HG03066 (cell line): ENCODE measurements at regions not wholly inside any gene's neighbourhood (a gene's known extent, or its start where the extent isn't known, plus 50 kb on each side); places are given as distances from the start of the nearest gene placed in this dataset.

ENCODE experiments used
- ATAC-seq: cut with Tn5 transposase; IDR thresholded peaks from one replicate; pipeline ENCODE4 v1.9.1; 2021; ENCODE audit warnings: low read depth; ENCODE audit not compliant: unreplicated experiment

DNA sequence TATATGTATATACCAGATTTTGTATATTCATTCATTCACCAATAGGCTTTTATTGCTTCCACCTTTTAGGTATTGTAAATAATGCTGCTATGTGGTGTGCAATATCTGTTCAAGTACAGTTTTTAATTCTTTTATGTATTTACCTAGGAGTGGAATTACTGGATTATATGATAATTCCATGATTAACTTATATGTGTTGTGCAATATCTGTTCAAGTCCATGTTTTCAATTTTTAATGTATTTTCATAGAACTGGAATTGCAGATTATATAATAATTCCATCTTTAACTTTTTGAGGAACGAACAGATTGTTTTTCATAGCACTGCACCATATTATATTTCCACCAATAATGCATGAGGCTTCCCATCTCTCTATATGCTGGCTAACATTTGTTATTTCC lies 50.6 kb upstream of the L3MBTL4 start:
- no peak for ATAC-seq

DNA sequence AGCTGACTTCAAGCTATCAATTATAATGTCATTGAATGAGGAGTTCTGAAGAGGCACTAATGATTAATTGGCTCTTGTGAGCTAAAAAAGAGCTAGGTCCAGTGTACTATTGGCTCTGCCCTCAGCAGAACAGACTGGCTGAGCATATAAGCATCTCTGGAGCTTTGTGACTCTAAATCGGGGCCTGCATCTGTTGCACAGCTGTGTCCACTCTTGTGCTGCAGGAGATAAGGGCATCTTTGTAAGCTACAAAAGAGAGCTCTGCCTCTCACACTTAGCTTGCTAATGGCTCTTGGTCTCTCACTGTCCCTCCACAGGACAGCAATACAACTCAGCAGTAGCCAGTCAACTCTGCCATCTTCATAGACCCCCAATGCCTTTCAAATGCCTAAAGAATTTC lies 61.5 kb upstream of the L3MBTL4 start:
- no peak for ATAC-seq

DNA sequence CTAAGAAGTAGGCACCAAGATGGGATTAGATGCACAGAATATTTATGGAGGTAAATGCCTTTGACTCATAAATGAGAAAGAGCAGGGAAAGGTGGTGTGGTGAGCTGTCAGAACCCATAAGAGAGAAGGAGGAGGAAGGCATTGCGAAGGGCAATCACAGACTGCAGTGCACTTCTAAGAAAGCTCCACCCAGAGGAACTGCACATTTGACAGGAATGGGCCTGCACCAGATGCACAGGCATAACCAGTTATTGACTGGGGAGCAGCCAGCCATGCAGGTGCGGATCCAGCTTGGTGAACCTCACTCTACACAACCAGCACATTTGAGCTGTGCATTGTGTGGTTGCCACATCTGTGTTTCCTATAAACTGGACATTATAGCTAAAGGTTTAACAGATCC lies 62.2 kb upstream of the L3MBTL4 start:
- no peak for ATAC-seq

- ATAC-seq, result no peak
Measured at GRCh38 chr18:6478121-6478520, 63.4 kb upstream of the L3MBTL4 start.

GRCh38 chr18:6479699-6480098 lies 65.0 kb upstream of the L3MBTL4 start:
- ATAC-seq, result no peak

GRCh38 chr18:6482198-6482977 lies 67.7 kb upstream of the L3MBTL4 start:
- ATAC-seq, result no peak

DNA sequence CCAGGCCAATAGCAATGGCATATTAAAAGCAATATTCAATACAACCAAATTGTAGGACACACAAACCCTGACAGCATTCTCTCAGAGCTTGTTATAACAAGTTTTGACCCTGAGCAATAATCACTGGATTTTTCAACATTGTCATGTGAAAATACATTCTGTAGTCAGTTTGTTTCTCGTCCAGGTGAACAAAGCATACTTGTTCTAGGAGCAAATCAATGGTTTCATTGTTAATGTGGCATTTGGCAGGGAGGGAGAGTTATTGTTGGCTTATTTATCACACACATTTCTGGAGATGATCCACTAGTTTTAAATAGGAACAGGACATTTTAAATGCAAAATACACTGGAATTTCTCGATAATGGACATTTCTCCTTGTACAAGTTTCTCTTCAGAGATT lies 69.9 kb upstream of the L3MBTL4 start:
- ATAC-seq, result no peak

DNA sequence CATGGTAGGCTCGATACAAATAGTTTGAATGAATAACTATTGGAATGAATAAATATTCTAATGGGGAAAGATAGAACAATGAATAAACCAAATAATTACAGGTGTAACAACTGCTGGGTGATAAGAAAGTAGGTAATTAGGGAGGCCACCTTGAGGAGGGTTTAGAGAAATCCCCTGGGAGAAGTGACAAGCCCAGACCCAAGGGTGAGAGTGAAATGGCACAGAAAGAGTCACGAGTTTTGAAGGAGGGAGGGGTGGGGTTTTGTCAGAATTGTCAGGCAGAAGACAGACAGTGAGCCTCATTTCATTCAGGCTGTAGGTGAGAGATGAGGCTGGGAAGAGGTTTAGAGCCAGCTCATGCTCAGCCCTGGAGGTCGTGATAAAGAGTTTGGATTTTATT lies 71.6 kb upstream of the L3MBTL4 start:
- no peak for ATAC-seq

GRCh38 chr18:6486764-6487426 lies 72.2 kb upstream of the L3MBTL4 start:
- ATAC-seq, result no peak

GRCh38 chr18:6487968-6488367 lies 73.3 kb upstream of the L3MBTL4 start:
- no peak for ATAC-seq

GRCh38 chr18:6488956-6489355 lies 74.2 kb upstream of the L3MBTL4 start:
- no peak for ATAC-seq

DNA sequence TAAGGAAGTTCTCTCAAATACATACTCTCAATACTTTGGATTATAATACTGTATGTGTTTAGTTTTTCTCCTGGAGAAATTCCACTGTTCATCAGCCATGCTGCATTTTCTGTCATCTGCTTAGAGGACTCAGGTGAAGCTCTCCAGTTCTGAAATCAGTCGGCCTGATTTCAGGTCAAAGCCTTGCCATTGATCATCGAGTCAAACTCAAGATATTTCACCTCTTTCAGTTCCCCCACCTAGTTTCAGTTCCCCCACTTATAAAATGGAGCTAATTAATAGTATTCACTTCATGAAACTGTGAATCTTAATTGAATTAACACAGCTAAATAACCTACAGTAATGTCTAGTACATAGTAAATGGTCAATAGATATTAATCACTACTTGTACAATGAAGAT lies 75.3 kb upstream of the L3MBTL4 start:
- ATAC-seq, result no peak

DNA sequence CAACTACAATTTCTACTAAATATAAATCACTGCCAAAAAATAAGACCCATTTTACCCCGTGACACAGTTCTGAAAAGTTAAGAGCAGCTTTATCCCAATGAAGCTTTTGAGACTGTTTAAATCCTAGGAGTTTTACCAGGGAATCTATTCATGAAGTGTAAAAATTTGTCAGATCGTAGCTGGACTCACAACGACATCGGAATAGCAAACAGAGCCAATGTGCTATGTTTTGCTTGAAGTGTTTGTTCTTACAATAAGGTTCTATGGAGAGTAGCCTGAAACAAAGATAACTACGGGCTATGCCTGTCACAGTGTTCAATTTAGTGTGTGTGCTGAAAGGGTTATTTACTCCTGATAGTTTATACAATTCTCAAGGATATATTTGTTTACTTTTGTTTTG lies 78.5 kb upstream of the L3MBTL4 start:
- ATAC-seq, result no peak

- ATAC-seq, result no peak
Measured at GRCh38 chr18:6495536-6495935, 80.8 kb upstream of the L3MBTL4 start.

DNA sequence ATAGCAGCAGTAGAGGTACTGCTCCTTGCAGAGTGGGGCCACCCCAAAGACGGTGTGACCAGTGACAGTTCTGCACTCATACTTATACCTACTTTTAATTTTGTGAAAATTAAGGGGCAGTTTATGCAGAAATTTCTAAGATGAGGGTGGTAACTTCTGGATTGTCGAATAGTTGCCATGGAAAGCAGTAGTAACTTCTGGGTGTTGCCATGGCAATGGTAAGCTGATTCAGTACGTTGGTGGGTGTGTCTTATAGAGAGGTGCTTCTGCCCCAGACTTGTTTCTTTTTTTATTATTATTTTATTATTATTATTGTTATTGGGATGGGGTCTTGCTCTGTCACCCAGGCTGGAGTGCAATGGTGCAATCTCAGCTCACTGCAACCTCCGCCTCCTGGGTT lies 82.8 kb upstream of the L3MBTL4 start:
- no peak for ATAC-seq

- ATAC-seq, result no peak
Measured at GRCh38 chr18:6498289-6498856, 83.7 kb upstream of the L3MBTL4 start.

DNA sequence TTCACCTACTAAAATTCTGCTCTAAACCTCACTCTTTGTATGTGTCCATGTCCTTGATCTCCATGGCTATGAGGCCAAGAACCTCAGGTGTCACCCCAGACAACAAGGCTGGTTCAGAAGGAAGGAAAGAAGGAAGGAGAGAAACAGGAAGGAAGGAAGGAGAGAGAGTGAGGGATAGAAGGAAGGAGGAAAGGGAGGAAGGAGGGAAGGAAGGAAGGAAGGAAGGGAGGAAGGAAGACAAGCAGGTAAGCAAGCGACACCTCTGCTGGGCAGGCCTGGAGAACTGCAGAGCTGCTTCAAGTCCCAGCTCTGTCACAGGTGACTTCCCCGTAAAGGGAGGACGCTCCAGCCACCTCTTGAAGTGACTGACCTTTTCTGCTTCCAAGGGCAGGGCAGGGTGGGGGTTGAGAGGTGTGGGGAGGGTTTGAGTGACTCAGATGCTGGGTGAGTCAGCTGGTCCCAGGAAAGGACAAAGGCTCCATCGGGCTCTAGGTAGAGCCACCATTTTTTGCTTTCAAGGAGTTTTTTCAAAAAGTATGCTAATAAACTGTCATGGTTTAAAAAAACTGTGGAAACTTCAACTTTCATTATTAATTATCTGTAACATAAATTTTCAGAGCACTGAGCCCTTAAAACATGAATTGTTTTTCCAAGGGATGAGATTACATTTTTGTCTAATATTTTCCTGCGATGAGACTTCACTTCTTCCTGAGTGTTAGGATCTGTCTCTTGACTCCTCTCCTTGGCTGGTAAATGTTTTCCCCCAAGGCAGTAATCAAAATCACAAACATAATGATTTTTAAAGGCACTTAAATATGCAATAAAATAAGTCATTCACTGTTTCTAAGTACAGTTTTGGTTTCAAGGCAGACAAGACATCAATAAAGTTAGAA lies 90.1 kb upstream of the L3MBTL4 start:
- ATAC-seq, result no peak

- ATAC-seq, result no peak
Measured at GRCh38 chr18:6505498-6505875, 90.8 kb upstream of the L3MBTL4 start.

- ATAC-seq, result no peak
Measured at GRCh38 chr18:6509417-6509816, 94.7 kb upstream of the L3MBTL4 start.

DNA sequence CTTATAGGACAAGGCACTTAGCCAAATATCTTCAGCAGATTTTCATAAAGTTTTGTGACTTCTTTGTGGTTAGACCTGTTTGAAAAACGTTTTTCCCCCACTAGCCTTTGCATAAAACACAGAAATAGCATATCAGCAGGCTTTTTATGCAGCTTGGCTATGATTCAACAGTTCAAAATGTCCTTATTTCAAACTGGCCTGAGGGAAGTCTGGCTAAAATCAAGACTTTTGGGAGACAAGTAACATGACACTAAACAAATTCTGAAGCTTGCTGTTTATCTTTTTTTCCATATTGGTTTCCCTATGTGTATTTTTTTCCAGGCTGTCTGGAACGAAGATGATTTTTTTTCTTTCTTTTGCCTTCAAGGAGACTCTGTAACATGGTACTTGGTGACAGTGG lies 95.1 kb upstream of the L3MBTL4 start:
- no peak for ATAC-seq

- ATAC-seq, result no peak
Measured at GRCh38 chr18:6520901-6521300, 106.2 kb upstream of the L3MBTL4 start.
